ENCODE measurements at regions not wholly inside any gene's neighbourhood (a gene's known extent, or its start where the extent isn't known, plus 50 kb on each side); places are given as distances from the start of the nearest gene placed in this dataset.

DNA sequence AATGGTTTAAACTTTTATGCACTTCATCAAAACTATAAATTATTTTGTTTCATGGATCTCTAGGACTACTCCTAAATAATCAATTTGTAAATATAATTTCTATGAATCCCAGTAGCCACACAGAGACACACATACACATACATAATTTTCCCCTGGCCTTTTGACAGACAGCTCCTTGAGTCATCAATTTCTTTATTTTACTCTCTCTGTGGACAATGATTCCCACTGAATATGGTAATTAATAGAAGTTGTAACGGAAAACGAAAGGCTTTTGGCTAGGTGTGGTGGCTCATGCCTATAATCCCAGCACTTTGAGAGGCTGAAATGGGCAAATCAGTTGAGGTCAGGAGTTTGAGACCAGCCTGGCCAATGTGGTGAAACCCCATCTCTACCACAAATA lies 235.1 kb downstream of the EPHA4 start:
- no peak for DNase-seq

- DNase-seq, result no peak
Measured at GRCh38 chr2:221337957-221338685, 234.0 kb downstream of the EPHA4 start.

- no peak for DNase-seq
Measured at GRCh38 chr2:221342388-221342787, 229.7 kb downstream of the EPHA4 start.

- DNase-seq, result no peak
Measured at GRCh38 chr2:221343524-221343923, 228.6 kb downstream of the EPHA4 start.

DNA sequence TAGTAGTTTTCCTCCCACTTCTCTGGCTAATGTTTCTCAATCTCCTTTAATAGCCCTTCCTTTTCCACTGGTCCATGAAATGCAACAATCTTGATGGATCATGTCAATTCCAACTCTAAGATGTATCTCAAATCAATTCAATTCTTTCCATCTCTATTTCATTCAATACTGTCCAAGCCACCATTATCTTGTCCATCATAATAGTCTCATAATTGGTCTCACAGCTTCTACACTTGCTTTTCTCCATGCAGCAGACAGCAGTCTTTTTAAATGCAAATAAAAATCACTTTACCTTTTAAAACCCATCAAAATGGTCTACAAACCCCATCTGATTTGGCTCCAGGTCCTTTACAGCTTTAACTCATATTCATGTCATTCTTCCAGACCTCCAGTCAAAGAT lies 226.6 kb downstream of the EPHA4 start:
- no peak for DNase-seq

- no peak for DNase-seq
Measured at GRCh38 chr2:221346411-221346810, 225.7 kb downstream of the EPHA4 start.

GRCh38 chr2:221347471-221347870 lies 224.6 kb downstream of the EPHA4 start:
- DNase-seq, result no peak

DNA sequence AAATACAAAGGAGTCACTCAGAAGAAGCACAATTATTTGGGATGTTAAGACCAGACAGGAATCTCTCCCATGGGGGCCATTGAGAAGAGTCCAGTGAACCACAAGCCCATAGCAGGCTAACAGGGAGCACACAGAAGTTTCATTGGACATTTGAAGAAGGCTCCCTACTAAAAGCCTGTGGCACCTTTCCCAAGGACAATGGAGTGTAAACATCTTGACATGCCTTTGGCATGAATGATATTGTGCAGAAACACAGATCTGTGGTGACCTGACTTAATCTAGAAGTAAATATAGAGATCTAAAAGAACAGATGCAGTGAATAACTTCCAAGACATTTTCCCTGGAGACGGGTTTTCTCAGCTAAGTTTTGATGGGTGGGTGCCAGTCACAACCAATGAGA lies 221.5 kb downstream of the EPHA4 start:
- no peak for DNase-seq

- no peak for DNase-seq
Measured at GRCh38 chr2:221353201-221353600, 218.9 kb downstream of the EPHA4 start.

- DNase-seq, result no peak
Measured at GRCh38 chr2:221360312-221360711, 211.8 kb downstream of the EPHA4 start.

DNA sequence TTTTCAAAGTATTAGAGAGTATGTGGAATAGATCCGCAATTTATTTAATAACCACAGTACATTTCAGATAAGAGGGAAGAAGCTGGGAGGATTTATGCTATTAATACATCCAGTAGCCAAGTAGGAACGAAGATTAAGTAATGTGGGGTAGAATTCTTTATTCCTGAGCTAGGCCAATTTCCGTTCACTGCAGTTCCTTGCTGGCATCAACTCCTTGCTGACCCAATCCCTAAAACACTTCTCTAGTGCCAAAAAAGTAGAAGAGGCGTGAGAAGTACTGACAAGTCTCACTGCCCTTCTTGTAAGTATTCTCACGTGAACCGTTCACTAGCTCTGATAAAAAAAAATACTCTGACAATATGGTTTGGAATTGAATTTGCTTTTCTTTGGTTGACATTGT lies 211.4 kb downstream of the EPHA4 start:
- DNase-seq, result no peak

- DNase-seq, result no peak
Measured at GRCh38 chr2:221361633-221362032, 210.5 kb downstream of the EPHA4 start.

GRCh38 chr2:221364672-221365071 lies 207.4 kb downstream of the EPHA4 start:
- DNase-seq, result no peak

Measured in NCI-H226 (cell line).